HCT116 (cell line): ENCODE measurements at regions not wholly inside any gene's neighbourhood (a gene's known extent, or its start where the extent isn't known, plus 50 kb on each side); places are given as distances from the start of the nearest gene placed in this dataset.

Experiments used
- ATAC-seq: fragments of 200-7000 bp; cut with Tn5 transposase; 2 replicates; pipeline ENCODE4 v1.9.1; 2020; ENCODE audit warnings: mild to moderate bottlenecking, moderate library complexity
- BruUV-seq: library from RNA; stranded (reverse); fragments of 400-500 nt; replicated peaks from 2 replicates; lab custom pipeline; 2021; lab: Mats Ljungman, UMichigan
- CTCF ChIA-PET: fragments of 300-600 bp; sonication (Branson Sonifier 250); formaldehyde crosslinking; loops from one replicate; lab custom pipeline; 2021; ENCODE audit warnings: antibody characterized with exemption; lab: Charles Lee
- POLR2A ChIA-PET: fragments of 300-600, 350-600 bp; sonication (Branson Sonifier 250); formaldehyde crosslinking; loops from one replicate; lab custom pipeline; 2021; ENCODE audit warnings: antibody characterized with exemption; lab: Charles Lee
- RAD21 ChIA-PET, 2 experiments: fragments of 300-600 bp; sonication (Branson Sonifier 250); formaldehyde crosslinking; loops; one replicate each; lab custom pipeline; 2023; ENCODE audit warnings: low total read pairs in 2 of 2; ENCODE audit not compliant: uncharacterized antibody in 2 of 2, unreplicated experiment in 2 of 2, low non-redundant PET in 1 of 2; lab: Charles Lee
- DNase-seq: peaks from one replicate; pipeline ENCODE4 v3.0.0-alpha.2; 2010; ENCODE audit warnings: low read depth, low spot score
- H2AFZ ChIP-seq: fragments of 200-600 bp; shearing (Covaris generic), sonication (generic); 2 replicates; pipeline ENCODE4 v1.6.1; 2017; ENCODE audit warnings: low read depth, mixed run types, mixed read lengths, antibody characterized with exemption, low read length; ENCODE audit not compliant: poor library complexity, severe bottlenecking
- H3K27ac ChIP-seq: 2 replicates; pipeline ENCODE4 v1.5.1; 2012; ENCODE audit warnings: low read depth, low read length
- H3K27me3 ChIP-seq: fragments of 200-600 bp; sonication (generic); 2 replicates; pipeline ENCODE4 v1.6.1; 2016; ENCODE audit warnings: mixed run types, low read length, mixed read lengths; ENCODE audit not compliant: insufficient read depth
- H3K36me3 ChIP-seq, 2 experiments: fragments of 200-500 bp in 1 of 2; fragments of 200-600 bp in 1 of 2; sonication (Bioruptor generic) in 1 of 2; sonication (generic) in 1 of 2; 2 replicates each; pipeline versions ENCODE4 v1.5.1 to v1.6.1; 2014 to 2016; ENCODE audit warnings: low read length in 2 of 2, inconsistent platforms in 1 of 2, mixed read lengths in 1 of 2, mixed run types in 1 of 2; ENCODE audit not compliant: insufficient read depth in 2 of 2, control insufficient read depth in 1 of 2
- H3K4me1 ChIP-seq, 2 experiments: fragments of 200-600 bp in 1 of 2; sonication (generic) in 1 of 2; 2 replicates each; pipeline versions ENCODE4 v1.5.1 to v1.6.1; 2012 to 2017; ENCODE audit warnings: low read length in 2 of 2, inconsistent platforms in 1 of 2, mild to moderate bottlenecking in 1 of 2, mixed read lengths in 1 of 2, mixed run types in 1 of 2, moderate library complexity in 1 of 2; ENCODE audit not compliant: insufficient read depth in 2 of 2, control insufficient read depth in 1 of 2
- H3K4me2 ChIP-seq: fragments of 200-600 bp; sonication (generic); 2 replicates; pipeline ENCODE4 v1.6.1; 2017; ENCODE audit warnings: mixed run types, low read length, mixed read lengths
- H3K4me3 ChIP-seq, 2 experiments: fragments of 200-600 bp in 1 of 2; sonication (generic) in 1 of 2; replicated peaks in 1 of 2; 2 replicates each; pipeline ENCODE4 v1.5.1; 2011 to 2016; ENCODE audit warnings: low read length in 2 of 2, control low read depth in 1 of 2, low read depth in 1 of 2, mild to moderate bottlenecking in 1 of 2, mixed read lengths in 1 of 2, mixed run types in 1 of 2
- H3K79me2 ChIP-seq: fragments of 200-600 bp; sonication (generic); 2 replicates; pipeline ENCODE4 v1.6.1; 2017; ENCODE audit warnings: mild to moderate bottlenecking, mixed run types, low read length, moderate library complexity, mixed read lengths; ENCODE audit not compliant: insufficient read depth
- H3K9ac ChIP-seq: fragments of 200-600 bp; sonication (generic); 2 replicates; pipeline ENCODE4 v1.6.1; 2016; ENCODE audit warnings: low read length, mixed read lengths
- H3K9me2 ChIP-seq: fragments of 200-600 bp; sonication (generic), shearing (Covaris generic); 2 replicates; pipeline ENCODE4 v1.6.1; 2017; ENCODE audit warnings: mixed run types, mild to moderate bottlenecking, moderate library complexity; ENCODE audit not compliant: insufficient read depth
- H3K9me3 ChIP-seq, 2 experiments: fragments of 200-500 bp in 1 of 2; fragments of 200-600 bp in 1 of 2; sonication (Bioruptor generic) in 1 of 2; sonication (generic) in 1 of 2; 2 replicates each; pipeline ENCODE4 v1.6.1; 2014 to 2017; ENCODE audit warnings: low read length in 2 of 2, mixed read lengths in 2 of 2, inconsistent platforms in 1 of 2, low read depth in 1 of 2, mild to moderate bottlenecking in 1 of 2, mixed run types in 1 of 2, moderate library complexity in 1 of 2; ENCODE audit not compliant: control insufficient read depth in 1 of 2, insufficient read depth in 1 of 2
- H4K20me1 ChIP-seq: fragments of 200-600 bp; sonication (generic), shearing (Covaris generic); 2 replicates; pipeline ENCODE4 v1.6.1; 2017; ENCODE audit warnings: mixed run types, mild to moderate bottlenecking, moderate library complexity; ENCODE audit not compliant: insufficient read depth
- CEBPB ChIP-seq: IDR thresholded peaks from 2 replicates; pipeline ENCODE4 v1.6.1; 2012; ENCODE audit warnings: low read depth
- CTCF ChIP-seq, 3 experiments: fragments of 200-600 bp in 1 of 3; sonication (generic) in 1 of 3; IDR thresholded peaks in 2 of 3; conservative IDR thresholded peaks in 1 of 3; 2 replicates each; pipeline ENCODE4 v1.5.1; 2012 to 2017; ENCODE audit warnings: low read depth in 2 of 3, low read length in 2 of 3, antibody characterized with exemption in 1 of 3, borderline replicate concordance in 1 of 3, control low read depth in 1 of 3, mild to moderate bottlenecking in 1 of 3, mixed read lengths in 1 of 3, mixed run types in 1 of 3, moderate library complexity in 1 of 3; ENCODE audit not compliant: insufficient read depth in 1 of 3
- EZH2 ChIP-seq: fragments of 200-600 bp; sonication (generic); IDR thresholded peaks from 2 replicates; pipeline ENCODE4 v1.6.1; 2017; ENCODE audit warnings: antibody characterized with exemption, mixed run types
- FOSL1 ChIP-seq: IDR thresholded peaks from 2 replicates; pipeline ENCODE4 v1.6.1; 2012; ENCODE audit warnings: low read depth
- JUND ChIP-seq: IDR thresholded peaks from 2 replicates; pipeline ENCODE4 v1.6.1; 2012
- MAX ChIP-seq: IDR thresholded peaks from 2 replicates; pipeline ENCODE4 v1.6.1; 2012
- POLR2AphosphoS5 ChIP-seq: IDR thresholded peaks from 2 replicates; pipeline ENCODE4 v1.6.1; 2011; ENCODE audit warnings: mild to moderate bottlenecking, low read depth, low read length, moderate library complexity
- RAD21 ChIP-seq: IDR thresholded peaks from 2 replicates; pipeline ENCODE4 v1.6.1; 2012; ENCODE audit warnings: low read depth, mild to moderate bottlenecking
- REST ChIP-seq: IDR thresholded peaks from 2 replicates; pipeline ENCODE4 v1.6.1; 2012; ENCODE audit warnings: low read depth
- SP1 ChIP-seq: IDR thresholded peaks from 2 replicates; pipeline ENCODE4 v1.6.1; 2012; ENCODE audit warnings: low read depth
- SRF ChIP-seq: IDR thresholded peaks from 2 replicates; pipeline ENCODE4 v1.6.1; 2012; ENCODE audit warnings: low read depth
- ZBTB33 ChIP-seq: IDR thresholded peaks from 2 replicates; pipeline ENCODE4 v1.6.1; 2011; ENCODE audit warnings: mild to moderate bottlenecking, low read length, moderate library complexity; ENCODE audit not compliant: insufficient replicate concordance; ENCODE audit errors: extremely low read depth
- ZNF274 ChIP-seq: fragments of 200-500 bp; sonication (Bioruptor generic); IDR thresholded peaks from 2 replicates; pipeline ENCODE4 v1.6.1; 2014; ENCODE audit warnings: mild to moderate bottlenecking, low read depth, low read length, inconsistent platforms
- intact Hi-C: fragments of 100-400 bp; cut with micrococcal nuclease; formaldehyde crosslinking; loops from 2 replicates; pipeline ENCODE4 v1.10.0; 2022

- no TSS peak for BruUV-seq
- no peak for TF ChIP-seq ZNF274
- no peak for TF ChIP-seq MAX
- TF ChIP-seq REST = no peak
- DNase-seq (no peak), ATAC-seq (no peak)
- Histone ChIP-seq H3K27ac (no peak overlapping the region), H3K4me1 (no peaks in the 10 kb centered on the region), H3K4me3 (no peak overlapping the region), H3K79me2 (no peaks in the 10 kb centered on the region), H3K36me3 (no peaks in the 10 kb centered on the region), H3K9me3 (no peaks in the 10 kb centered on the region; a peak in 1 of 4 replicates), H3K4me2 (no peak overlapping the region), H3K9ac (no peak overlapping the region), H4K20me1 (no peaks in the 10 kb centered on the region), H2AFZ (no peak overlapping the region), H3K27me3 (no peaks in the 10 kb centered on the region), H3K9me2 (no peaks in the 10 kb centered on the region)
- ChIA-PET CTCF (no interaction called here), RAD21 (no interaction called here), POLR2A (no interaction called here)
- intact Hi-C loops = no loop called here
Observed at GRCh38 chr6:140130074-140130473, 755.6 kb upstream of the CITED2 start.

- ATAC-seq = no peak
- ChIA-PET POLR2A (no interaction called here), CTCF (no interaction called here), RAD21 (no interaction called here)
- Histone ChIP-seq H3K4me1 (no peaks in the 10 kb centered on the region), H3K36me3 (no peaks in the 10 kb centered on the region), H3K9ac (no peak overlapping the region), H3K9me3 (no peaks in the 10 kb centered on the region), H3K27ac (no peak overlapping the region), H3K27me3 (no peaks in the 10 kb centered on the region), H2AFZ (no peak overlapping the region), H3K79me2 (no peaks in the 10 kb centered on the region), H3K9me2 (no peaks in the 10 kb centered on the region), H4K20me1 (no peaks in the 10 kb centered on the region), H3K4me3 (no peak overlapping the region), H3K4me2 (no peak overlapping the region)
- no TSS peak for BruUV-seq
- no peak for DNase-seq
- intact Hi-C loops = no loop called here
- no peak for TF ChIP-seq SP1
- TF ChIP-seq MAX = no peak
- TF ChIP-seq CEBPB = no peak
- no peak for TF ChIP-seq SRF
- no peak for TF ChIP-seq RAD21
- no peak for TF ChIP-seq CTCF (IDR thresholded peaks at IDR 0.05 in 2 of 3, conservative IDR thresholded peaks at IDR 0.05 in 1 of 3; ENCODE audit: borderline replicate concordance in 1 of 3, insufficient read depth in 1 of 3, low read depth in 2 of 3, low read length in 2 of 3)
- TF ChIP-seq JUND = no peak
- TF ChIP-seq ZBTB33 = no peak
- no peak for TF ChIP-seq EZH2
- TF ChIP-seq POLR2AphosphoS5 = no peak
- TF ChIP-seq FOSL1 = no peak
Observed at GRCh38 chr6:140124498-140124897, 750.0 kb upstream of the CITED2 start.
